NB4 (cell line): ENCODE measurements at regions not wholly inside any gene's neighbourhood (a gene's known extent, or its start where the extent isn't known, plus 50 kb on each side); places are given as distances from the start of the nearest gene placed in this dataset.

Source experiments
- MYC ChIP-seq: IDR thresholded peaks from 2 replicates; pipeline ENCODE4 v1.6.1; 2011; ENCODE audit warnings: low read depth, low read length
- POLR2A ChIP-seq: IDR thresholded peaks from 2 replicates; pipeline ENCODE4 v1.6.1; 2011; ENCODE audit warnings: mild to moderate bottlenecking; ENCODE audit not compliant: insufficient read length; ENCODE audit errors: extremely low read depth
- TF ChIP-seq, protein P1 (sequence below): IDR thresholded peaks from one replicate; pipeline ENCODE4 v1.5.1; 2012; ENCODE audit warnings: low read depth, low read length
- TF ChIP-seq, protein P2 (sequence below): IDR thresholded peaks from 2 replicates; pipeline ENCODE4 v1.6.1; 2011; ENCODE audit warnings: low read depth, low read length

DNA sequence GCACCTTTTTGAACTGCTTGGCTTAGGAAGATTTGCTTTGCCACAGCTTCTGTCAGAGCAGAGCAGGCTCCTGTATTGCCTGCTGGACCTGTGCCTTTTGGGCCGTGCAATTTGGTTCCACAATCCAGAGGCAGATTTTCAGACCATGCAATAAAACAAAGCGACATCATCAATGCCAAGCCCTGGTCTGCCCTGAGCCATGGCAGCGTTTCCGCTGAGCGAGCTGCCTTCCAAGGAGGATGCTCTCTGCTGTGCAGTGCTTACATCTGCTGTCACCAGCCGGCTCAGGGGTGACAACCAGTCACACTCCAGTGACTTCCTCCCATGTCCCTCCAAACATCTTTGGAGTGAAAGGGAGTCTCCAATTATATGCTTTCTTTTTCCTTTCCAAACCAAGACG lies 282.2 kb downstream of the CDH26 start:
- TF ChIP-seq, protein P1, sequence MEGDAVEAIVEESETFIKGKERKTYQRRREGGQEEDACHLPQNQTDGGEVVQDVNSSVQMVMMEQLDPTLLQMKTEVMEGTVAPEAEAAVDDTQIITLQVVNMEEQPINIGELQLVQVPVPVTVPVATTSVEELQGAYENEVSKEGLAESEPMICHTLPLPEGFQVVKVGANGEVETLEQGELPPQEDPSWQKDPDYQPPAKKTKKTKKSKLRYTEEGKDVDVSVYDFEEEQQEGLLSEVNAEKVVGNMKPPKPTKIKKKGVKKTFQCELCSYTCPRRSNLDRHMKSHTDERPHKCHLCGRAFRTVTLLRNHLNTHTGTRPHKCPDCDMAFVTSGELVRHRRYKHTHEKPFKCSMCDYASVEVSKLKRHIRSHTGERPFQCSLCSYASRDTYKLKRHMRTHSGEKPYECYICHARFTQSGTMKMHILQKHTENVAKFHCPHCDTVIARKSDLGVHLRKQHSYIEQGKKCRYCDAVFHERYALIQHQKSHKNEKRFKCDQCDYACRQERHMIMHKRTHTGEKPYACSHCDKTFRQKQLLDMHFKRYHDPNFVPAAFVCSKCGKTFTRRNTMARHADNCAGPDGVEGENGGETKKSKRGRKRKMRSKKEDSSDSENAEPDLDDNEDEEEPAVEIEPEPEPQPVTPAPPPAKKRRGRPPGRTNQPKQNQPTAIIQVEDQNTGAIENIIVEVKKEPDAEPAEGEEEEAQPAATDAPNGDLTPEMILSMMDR = no peak
- no peak for TF ChIP-seq POLR2A
- TF ChIP-seq, protein P2, sequence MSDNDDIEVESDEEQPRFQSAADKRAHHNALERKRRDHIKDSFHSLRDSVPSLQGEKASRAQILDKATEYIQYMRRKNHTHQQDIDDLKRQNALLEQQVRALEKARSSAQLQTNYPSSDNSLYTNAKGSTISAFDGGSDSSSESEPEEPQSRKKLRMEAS = no peak
- no peak for TF ChIP-seq MYC
